Heart left ventricle (tissue), 16 donors: ENCODE measurements at regions not wholly inside any gene's neighbourhood (a gene's known extent, or its start where the extent isn't known, plus 50 kb on each side); places are given as distances from the start of the nearest gene placed in this dataset.

Experiments used
- ATAC-seq, 4 donors: fragments of 200-7000 bp; cut with Tn5 transposase; one replicate each; pipeline ENCODE4 v1.9.1; 2020 to 2022; ENCODE audit warnings: moderate library complexity in 4 of 4, mild to moderate bottlenecking in 3 of 4, moderate number of reproducible peaks in 1 of 4
- DNase-seq, 5 donors: peaks; one replicate each; pipeline ENCODE4 v3.0.0-alpha.2; 2020
- H3K27ac ChIP-seq, 12 donors: fragments of 200-600 bp; sonication (generic) in 4 of 12; one replicate each; pipeline versions ENCODE4 v1.5.0 to v1.8.0; 2016 to 2022; ENCODE audit warnings: mild to moderate bottlenecking in 2 of 12
- H3K27me3 ChIP-seq, 9 donors: fragments of 200-600 bp; sonication (generic) in 2 of 9; one replicate each; pipeline versions ENCODE4 v1.5.1 to v1.8.0; 2016 to 2022; ENCODE audit warnings: mild to moderate bottlenecking in 3 of 9
- H3K36me3 ChIP-seq, 9 donors: fragments of 200-600 bp; sonication (generic) in 2 of 9; one replicate each; pipeline versions ENCODE4 v1.5.0 to v1.8.0; 2018 to 2022; ENCODE audit warnings: mild to moderate bottlenecking in 2 of 9
- H3K4me1 ChIP-seq, 12 donors: fragments of 200-600 bp; sonication (generic) in 4 of 12; one replicate each; pipeline versions ENCODE4 v1.5.0 to v1.8.0; 2016 to 2022; ENCODE audit warnings: mild to moderate bottlenecking in 3 of 12
- H3K4me3 ChIP-seq, 12 donors: fragments of 200-600 bp; sonication (generic) in 4 of 12; one replicate each; pipeline versions ENCODE4 v1.5.0 to v1.8.0; 2017 to 2022; ENCODE audit warnings: mild to moderate bottlenecking in 9 of 12, moderate library complexity in 4 of 12
- H3K9me3 ChIP-seq, 12 donors: fragments of 200-600 bp; sonication (generic) in 4 of 12; one replicate each; pipeline versions ENCODE4 v1.5.0 to v1.8.0; 2016 to 2022; ENCODE audit warnings: mild to moderate bottlenecking in 1 of 12
- CTCF ChIP-seq, 12 donors: fragments of 200-600 bp; sonication (generic) in 4 of 12; IDR thresholded peaks; one replicate each; pipeline versions ENCODE4 v1.5.0 to v1.8.0; 2018 to 2022; ENCODE audit warnings: antibody characterized with exemption in 12 of 12, mild to moderate bottlenecking in 5 of 12
- POLR2A ChIP-seq, 2 donors: fragments of 450-650 bp; IDR thresholded peaks; one replicate each; pipeline ENCODE4 v1.6.1; 2017; ENCODE audit warnings: antibody characterized with exemption in 2 of 2, mild to moderate bottlenecking in 2 of 2, moderate library complexity in 2 of 2
- WGBS, 4 donors: extraction: QIAGEN DNeasy Blood & Tissue Kit in 2 of 4; methylation state at CpG; one replicate each; pipeline versions ENCODE4 v1.1.5 to v1.1.7; 2013 to 2018; 5-methylcytosine and 5-hydroxymethylcytosine counted together
- intact Hi-C, 10 donors: fragments of 100-400 bp; cut with DNase I; formaldehyde crosslinking; loops; one replicate each; pipeline versions ENCODE4 v1.11.1 to v1.14.2; 2022
- donor health status: ischemic (EF 13 %, LVEDD 7.1; RV severe dilation, severe dysfunction).
- donor health status: healthy with polysubstance abuse.
- donor health status: DM: no; HTN: yes; CAD: no.
- donor health status: DM: no; HTN: no; CAD: no.
- donor health status: ischemic (EF 25% LVEDD 6.9; RV normal size, moderate dysfunction).
- donor health status: ischemic (EF 25% LVEDD 5.7; RV mildly dilated, moderate dysfunction).
- donor health status: healthy.
- donor health status: DM: yes; HTN: yes; CAD: no.
- donor health status: ischemic (EF 35%, LVEDD 5.7; RV mildly dilated, moderate dysfunction).
- donor health status: nonischemic (EF 11% LVEDD 7.7; RV severe dilation, severe dysfunction).
- donor health status: DM: yes; HTN: yes; CAD: no.
- donor health status: PGD.
- donor health status: ischemic (EF 29% LVEDD 5.4; RV normal size, mild dysfunction).
- donor health status: nonischemic (EF 23%, LVEDD 6.1; RV moderate dilation, normal function).

GRCh38 chr15:39512643-39513042 lies 68.2 kb upstream of the THBS1 start:
- TF ChIP-seq CTCF (IDR thresholded peaks at IDR 0.05) = no peak
- TF ChIP-seq POLR2A (IDR thresholded peaks at IDR 0.05) = no peak
- peak overlapping the region in 1 of 12 donors; percentile 78 for H3K27ac ChIP-seq
- intact Hi-C loops = loop anchor here in 1 of 10 donors (5.0 kb wide), 1 partner anchor 50 kb away; no protein-coding TSS in a partner anchor

GRCh38 chr15:39513936-39514335 lies 66.9 kb upstream of the THBS1 start:
- Histone ChIP-seq H3K27me3 (peaks cover 0 to 6% (median 0%) of the 10 kb centered on the region in 9 donors), H3K36me3 (no peaks in the 10 kb centered on the region), H3K4me3 (no peak overlapping the region), H3K4me1 (peaks cover 0 to 23% (median 14%) of the 10 kb centered on the region in 12 donors), H3K9me3 (peaks cover 0 to 16% (median 6%) of the 10 kb centered on the region in 12 donors), H3K27ac (no peak overlapping the region)
- ATAC-seq (no peak), DNase-seq (no peak)
- TF ChIP-seq POLR2A (IDR thresholded peaks at IDR 0.05) (no peak), CTCF (IDR thresholded peaks at IDR 0.05) (no peak)
- intact Hi-C loops = loop anchor here in 1 of 10 donors (5.0 kb wide), 1 partner anchor 52 kb away; no protein-coding TSS in a partner anchor
- 82 to 87% (median 85%) methylated on average over 3 of the region's 3 CpGs for WGBS, 4 donors

More at GRCh38 chr15:39512643-39513042, 68.2 kb upstream of the THBS1 start:
- Histone ChIP-seq H3K27me3 (peaks cover 0 to 3% (median 0%) of the 10 kb centered on the region in 9 donors), H3K9me3 (peaks cover 0 to 16% (median 6%) of the 10 kb centered on the region in 12 donors), H3K36me3 (no peaks in the 10 kb centered on the region), H3K4me1 (peaks cover 0 to 23% (median 14%) of the 10 kb centered on the region in 12 donors), H3K4me3 (no peak overlapping the region)
- DNase-seq = no peak
- no peak for ATAC-seq

- WGBS, 4 donors = 95 to 98% (median 97%) methylated on average over 2 of the region's 2 CpGs
- DNase-seq (no peak), ATAC-seq (no peak)
- intact Hi-C loops = loop anchor here in 1 of 10 donors (5.0 kb wide), 1 partner anchor 53 kb away; no protein-coding TSS in a partner anchor
- no peak overlapping the region for H3K27ac ChIP-seq
- no peak for TF ChIP-seq CTCF (IDR thresholded peaks at IDR 0.05)
- TF ChIP-seq POLR2A (IDR thresholded peaks at IDR 0.05) = no peak
- H3K4me3 ChIP-seq = no peak overlapping the region
- H3K4me1 ChIP-seq = peaks cover 0 to 23% (median 14%) of the 10 kb centered on the region in 12 donors
- peaks cover 0 to 16% (median 6%) of the 10 kb centered on the region in 12 donors for H3K9me3 ChIP-seq
- H3K27me3 ChIP-seq = peaks cover 0 to 6% (median 0%) of the 10 kb centered on the region in 9 donors
- no peaks in the 10 kb centered on the region for H3K36me3 ChIP-seq
These were observed 65.9 kb upstream of the THBS1 start for GRCh38 chr15:39514933-39515332.

GRCh38 chr15:39515765-39516164 lies 65.1 kb upstream of the THBS1 start:
- TF ChIP-seq POLR2A (IDR thresholded peaks at IDR 0.05) (no peak), CTCF (IDR thresholded peaks at IDR 0.05) (no peak)
- intact Hi-C loops = no loop called here
- 86 to 92% (median 91%) methylated on average over 3 of the region's 3 CpGs for WGBS, 4 donors
- H3K4me1 ChIP-seq = peaks cover 0 to 21% (median 13%) of the 10 kb centered on the region in 12 donors
- no peak overlapping the region for H3K27ac ChIP-seq
- no peak overlapping the region for H3K4me3 ChIP-seq
- H3K27me3 ChIP-seq = peaks cover 0 to 6% (median 0%) of the 10 kb centered on the region in 9 donors
- no peak for DNase-seq
- ATAC-seq = no peak
- H3K36me3 ChIP-seq = no peaks in the 10 kb centered on the region
- peaks cover 0 to 16% (median 6%) of the 10 kb centered on the region in 12 donors for H3K9me3 ChIP-seq
